ENCODE measurements at regions not wholly inside any gene's neighbourhood (a gene's known extent, or its start where the extent isn't known, plus 50 kb on each side); places are given as distances from the start of the nearest gene placed in this dataset.

DNA sequence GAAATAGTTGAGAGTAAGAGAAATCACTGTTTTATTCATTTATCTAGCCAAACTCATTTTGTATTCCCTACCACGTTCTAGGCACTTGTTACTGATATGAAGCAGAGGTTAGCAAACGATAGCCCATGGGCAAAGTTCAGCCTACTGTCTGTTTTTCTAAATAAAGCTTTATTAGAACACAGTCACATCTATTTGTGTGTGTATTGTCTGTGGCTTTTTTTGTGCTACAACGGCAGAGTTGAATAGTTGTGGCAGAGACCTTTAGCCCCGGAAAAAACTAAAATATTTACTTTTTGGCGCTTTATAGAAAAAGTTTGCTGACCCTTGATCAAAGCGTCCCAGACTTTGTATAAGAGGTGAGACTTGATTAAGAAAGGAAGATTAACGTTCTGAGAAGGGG lies 289.1 kb upstream of the CFAP20DC start:
- TF ChIP-seq POLR2A (IDR thresholded peaks at IDR 0.05) (no peak), CTCF (IDR thresholded peaks at IDR 0.05) (no peak), POLR2AphosphoS5 (IDR thresholded peaks at IDR 0.05) (no peak)
